Stimulated activated CD4-positive, alpha-beta T cell treated with anti-CD3 and anti-CD28 coated beads, Interleukin-1b, Interleukin-23, amount 100 ng/mL, for 48 hours (primary cell): ENCODE measurements at regions not wholly inside any gene's neighbourhood (a gene's known extent, or its start where the extent isn't known, plus 50 kb on each side); places are given as distances from the start of the nearest gene placed in this dataset.

Source experiments
- DNase-seq: peaks from one replicate; pipeline ENCODE4 v3.0.0-alpha.2; 2020

- no peak for DNase-seq
Observed at GRCh38 chr17:79306424-79307318, 232.0 kb downstream of the ENGASE start.

GRCh38 chr17:79305768-79306423 lies 231.3 kb downstream of the ENGASE start:
- no peak for DNase-seq

GRCh38 chr17:79305376-79305767 lies 230.7 kb downstream of the ENGASE start:
- no peak for DNase-seq

GRCh38 chr17:79304884-79305283 lies 230.3 kb downstream of the ENGASE start:
- no peak for DNase-seq

- no peak for DNase-seq
Observed at GRCh38 chr17:79303641-79304205, 229.1 kb downstream of the ENGASE start.

- no peak for DNase-seq
Observed at GRCh38 chr17:79301469-79301868, 226.8 kb downstream of the ENGASE start.

GRCh38 chr17:79299349-79299748 lies 224.7 kb downstream of the ENGASE start:
- no peak for DNase-seq

GRCh38 chr17:79298799-79299198 lies 224.2 kb downstream of the ENGASE start:
- DNase-seq, result no peak

GRCh38 chr17:79296243-79296642 lies 221.6 kb downstream of the ENGASE start:
- DNase-seq, result no peak

- DNase-seq, result no peak
Observed at GRCh38 chr17:79295307-79295706, 220.7 kb downstream of the ENGASE start.

- peak; percentile 9 for DNase-seq
Observed at GRCh38 chr17:79294459-79295071, 219.9 kb downstream of the ENGASE start.

GRCh38 chr17:79292501-79292900 lies 217.9 kb downstream of the ENGASE start:
- no peak for DNase-seq

- DNase-seq, result no peak
Observed at GRCh38 chr17:79291391-79291790, 216.8 kb downstream of the ENGASE start.

GRCh38 chr17:79290726-79291125 lies 216.1 kb downstream of the ENGASE start:
- no peak for DNase-seq

GRCh38 chr17:79288950-79289349 lies 214.3 kb downstream of the ENGASE start:
- no peak for DNase-seq

GRCh38 chr17:79286440-79286839 lies 211.8 kb downstream of the ENGASE start:
- DNase-seq, result no peak

GRCh38 chr17:79285973-79286372 lies 211.3 kb downstream of the ENGASE start:
- DNase-seq, result no peak

GRCh38 chr17:79282294-79282693 lies 207.7 kb downstream of the ENGASE start:
- DNase-seq, result no peak

- no peak for DNase-seq
Observed at GRCh38 chr17:79281803-79282202, 207.2 kb downstream of the ENGASE start.

GRCh38 chr17:79280866-79281572 lies 206.4 kb downstream of the ENGASE start:
- no peak for DNase-seq

GRCh38 chr17:79280010-79280409 lies 205.4 kb downstream of the ENGASE start:
- DNase-seq, result no peak

GRCh38 chr17:79279320-79279719 lies 204.7 kb downstream of the ENGASE start:
- no peak for DNase-seq

GRCh38 chr17:79276821-79277220 lies 202.2 kb downstream of the ENGASE start:
- DNase-seq, result no peak
